Right lobe of liver (tissue), 4 donors: ENCODE measurements at regions not wholly inside any gene's neighbourhood (a gene's known extent, or its start where the extent isn't known, plus 50 kb on each side); places are given as distances from the start of the nearest gene placed in this dataset.

ENCODE experiments used
- POLR2A ChIP-seq: fragments of 450-650 bp; IDR thresholded peaks from one replicate; pipeline ENCODE4 v1.6.1; 2017; ENCODE audit warnings: antibody characterized with exemption, mild to moderate bottlenecking
- TF ChIP-seq, protein P1 (sequence below), 4 donors: fragments of 200-600 bp in 3 of 4; fragments of 450-650 bp in 1 of 4; IDR thresholded peaks; one replicate each; pipeline versions ENCODE4 v1.5.1 to v1.8.0; 2016 to 2022; ENCODE audit warnings: antibody characterized with exemption in 4 of 4, mild to moderate bottlenecking in 2 of 4
- donor health status: DM: no; HTN: no; CAD: no.
- donor health status: DM: no; HTN: no; CAD: no.
- donor health status: DM: no; HTN: yes; CAD: no.

DNA sequence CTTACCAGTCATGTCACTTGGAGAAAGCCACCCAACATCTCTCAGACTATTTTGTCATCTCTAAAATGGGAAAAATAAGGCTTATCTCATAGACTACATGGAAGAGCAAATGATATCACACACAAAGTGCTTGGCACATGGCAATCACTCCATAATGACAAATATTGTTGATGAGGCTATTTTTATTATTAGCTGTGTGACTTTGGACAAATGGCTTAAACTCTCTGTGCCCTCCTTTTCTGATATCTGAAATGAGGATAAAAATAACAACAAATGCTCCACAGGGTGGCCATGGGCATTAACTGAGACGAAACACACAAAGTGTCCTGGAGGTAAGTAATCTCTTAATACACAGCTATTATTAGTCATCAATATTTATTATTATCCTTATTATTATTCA lies 125.5 kb upstream of the HAND1 start:
- TF ChIP-seq POLR2A: no peak
- TF ChIP-seq, protein P1, sequence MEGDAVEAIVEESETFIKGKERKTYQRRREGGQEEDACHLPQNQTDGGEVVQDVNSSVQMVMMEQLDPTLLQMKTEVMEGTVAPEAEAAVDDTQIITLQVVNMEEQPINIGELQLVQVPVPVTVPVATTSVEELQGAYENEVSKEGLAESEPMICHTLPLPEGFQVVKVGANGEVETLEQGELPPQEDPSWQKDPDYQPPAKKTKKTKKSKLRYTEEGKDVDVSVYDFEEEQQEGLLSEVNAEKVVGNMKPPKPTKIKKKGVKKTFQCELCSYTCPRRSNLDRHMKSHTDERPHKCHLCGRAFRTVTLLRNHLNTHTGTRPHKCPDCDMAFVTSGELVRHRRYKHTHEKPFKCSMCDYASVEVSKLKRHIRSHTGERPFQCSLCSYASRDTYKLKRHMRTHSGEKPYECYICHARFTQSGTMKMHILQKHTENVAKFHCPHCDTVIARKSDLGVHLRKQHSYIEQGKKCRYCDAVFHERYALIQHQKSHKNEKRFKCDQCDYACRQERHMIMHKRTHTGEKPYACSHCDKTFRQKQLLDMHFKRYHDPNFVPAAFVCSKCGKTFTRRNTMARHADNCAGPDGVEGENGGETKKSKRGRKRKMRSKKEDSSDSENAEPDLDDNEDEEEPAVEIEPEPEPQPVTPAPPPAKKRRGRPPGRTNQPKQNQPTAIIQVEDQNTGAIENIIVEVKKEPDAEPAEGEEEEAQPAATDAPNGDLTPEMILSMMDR (IDR thresholded peaks at IDR 0.05): no peak
